K562 (cell line): ENCODE measurements at regions not wholly inside any gene's neighbourhood (a gene's known extent, or its start where the extent isn't known, plus 50 kb on each side); places are given as distances from the start of the nearest gene placed in this dataset.

Experiments used
- ATAC-seq: fragments of 200-7000 bp; cut with Tn5 transposase; 3 replicates; pipeline ENCODE4 v1.9.1; 2020; ENCODE audit warnings: moderate library complexity
- BruUV-seq: library from RNA; stranded (reverse); fragments of 400-500 nt; replicated peaks from 2 replicates; lab custom pipeline; 2021; lab: Mats Ljungman, UMichigan
- CTCF ChIA-PET: fragments of 300-600 bp; formaldehyde crosslinking; extraction: SDS; loops from one replicate; lab custom pipeline; 2021; ENCODE audit warnings: low intra/inter-chr PET ratio; lab: Yijun Ruan, JAX
- POLR2A ChIA-PET: fragments of 300-600, 350-650 bp; sonication (Branson Sonifier 250); formaldehyde crosslinking; extraction: SDS; loops from one replicate; lab custom pipeline; 2021; ENCODE audit warnings: antibody characterized with exemption, inconsistent platforms; lab: Yijun Ruan, JAX
- DNase-seq, 4 experiments: peaks; one replicate each; pipeline versions ENCODE4 v3.0.0 to v3.0.0-alpha.2; 2011 to 2018; ENCODE audit warnings: low spot score in 3 of 4, mixed read lengths in 3 of 4; ENCODE audit errors: extremely low read depth in 1 of 4
- FAIRE-seq: peaks from 2 replicates; lab custom pipeline; 2011; peaks lifted over from hg19 to GRCh38; lab: Jason Lieb, UNC
- H2AFZ ChIP-seq: 2 replicates; pipeline ENCODE4 v1.6.0; 2011; ENCODE audit warnings: low read depth, low read length, control low read depth, inconsistent platforms
- H3K27ac ChIP-seq: fragments of 200-600 bp; 3 replicates; pipeline ENCODE4 v1.8.0; 2011; ENCODE audit warnings: low read depth, mild to moderate bottlenecking, control low read depth, inconsistent platforms, low read length, moderate library complexity, mixed read lengths; ENCODE audit errors: extremely low read depth
- H3K27me3 ChIP-seq, 2 experiments: fragments of 300-600 bp in 1 of 2; 2 replicates in 1 of 2; 3 replicates in 1 of 2; pipeline versions ENCODE4 v1.6.0 to v1.8.0; 2011; ENCODE audit warnings: inconsistent platforms in 2 of 2, low read length in 2 of 2, mild to moderate bottlenecking in 1 of 2, mixed read lengths in 1 of 2, moderate library complexity in 1 of 2; ENCODE audit not compliant: control insufficient read depth in 2 of 2, insufficient read depth in 2 of 2
- H3K36me3 ChIP-seq: fragments of 300-600 bp; 3 replicates; pipeline ENCODE4 v1.8.0; 2011; ENCODE audit warnings: mild to moderate bottlenecking, low read length, inconsistent platforms; ENCODE audit not compliant: control insufficient read depth, insufficient read depth
- H3K4me1 ChIP-seq, 2 experiments: fragments of 200-600 bp in 1 of 2; replicated peaks in 1 of 2; 2 replicates in 1 of 2; 3 replicates in 1 of 2; pipeline versions ENCODE4 v1.5.1 to v1.8.0; 2011; ENCODE audit warnings: inconsistent platforms in 2 of 2, low read length in 2 of 2, mild to moderate bottlenecking in 1 of 2, mixed read lengths in 1 of 2, moderate library complexity in 1 of 2; ENCODE audit not compliant: control insufficient read depth in 2 of 2, insufficient read depth in 2 of 2
- H3K4me2 ChIP-seq: 2 replicates; pipeline ENCODE4 v1.6.1; 2011; ENCODE audit warnings: low read length, control low read depth, inconsistent platforms, mixed read lengths; ENCODE audit not compliant: insufficient read depth
- H3K4me3 ChIP-seq: fragments of 200-600 bp; sonication (generic), shearing (Covaris generic); 2 replicates; pipeline ENCODE4 v1.5.1; 2016; ENCODE audit warnings: control low read depth, inconsistent platforms
- H3K79me2 ChIP-seq: fragments of 200-600 bp; 3 replicates; pipeline ENCODE4 v1.8.0; 2011; ENCODE audit warnings: low read length, inconsistent platforms; ENCODE audit not compliant: control insufficient read depth, insufficient read depth
- H3K9ac ChIP-seq, 2 experiments: 2 replicates each; pipeline versions ENCODE4 v1.6.0 to v1.6.1; 2011; ENCODE audit warnings: low read depth in 2 of 2, low read length in 2 of 2, control low read depth in 1 of 2, inconsistent platforms in 1 of 2, mild to moderate bottlenecking in 1 of 2, mixed read lengths in 1 of 2; ENCODE audit not compliant: insufficient read depth in 1 of 2
- H3K9me1 ChIP-seq: one replicate; pipeline ENCODE4 v1.6.0; 2011; ENCODE audit warnings: inconsistent platforms, mild to moderate bottlenecking, low read length, moderate library complexity; ENCODE audit not compliant: control insufficient read depth, insufficient read depth
- H3K9me3 ChIP-seq: replicated peaks from 2 replicates; pipeline ENCODE4 v1.5.1; 2011; ENCODE audit warnings: low read depth, low read length, inconsistent platforms; ENCODE audit not compliant: control insufficient read depth, insufficient read depth
- H4K20me1 ChIP-seq: replicated peaks from 2 replicates; pipeline ENCODE4 v1.6.1; 2011; ENCODE audit warnings: low read length, inconsistent platforms, mixed read lengths; ENCODE audit not compliant: control insufficient read depth, insufficient read depth
- CREM ChIP-seq: IDR thresholded peaks from 2 replicates; pipeline ENCODE4 v1.6.1; 2014; ENCODE audit warnings: antibody characterized with exemption, low read depth
- DPF2 ChIP-seq: fragments of 450-650 bp; IDR thresholded peaks from 2 replicates; pipeline ENCODE4 v1.6.1; 2016
- EP300 ChIP-seq: IDR thresholded peaks from 2 replicates; pipeline ENCODE4 v1.6.1; 2012; ENCODE audit warnings: low read length, improper control_type of control experiment
- EP400 ChIP-seq: fragments of 450-650 bp; IDR thresholded peaks from 2 replicates; pipeline ENCODE4 v1.6.1; 2017; ENCODE audit warnings: antibody characterized with exemption, mild to moderate bottlenecking, moderate library complexity
- ESRRA ChIP-seq: fragments of 450-650 bp; IDR thresholded peaks from 2 replicates; pipeline ENCODE4 v1.6.1; 2014; ENCODE audit warnings: low read depth, mild to moderate bottlenecking, moderate library complexity, borderline replicate concordance
- GATAD2B ChIP-seq: fragments of 450-650 bp; IDR thresholded peaks from 2 replicates; pipeline ENCODE4 v1.6.1; 2017; ENCODE audit warnings: mild to moderate bottlenecking, borderline replicate concordance
- GTF2E2 ChIP-seq: fragments of 200-800 bp; sonication (Bioruptor generic); IDR thresholded peaks from 2 replicates; pipeline ENCODE4 v1.6.1; 2016; ENCODE audit warnings: missing genetic modification characterization, missing compliant biosample characterization
- JUNB ChIP-seq: fragments of 450-650 bp; formaldehyde crosslinking; conservative IDR thresholded peaks from 2 replicates; pipeline ENCODE4 v1.4.0; 2020; ENCODE audit warnings: mild to moderate bottlenecking
- LEF1 ChIP-seq: fragments of 450-650 bp; IDR thresholded peaks from 2 replicates; pipeline ENCODE4 v1.6.1; 2016; ENCODE audit warnings: mild to moderate bottlenecking
- MIER1 ChIP-seq: fragments of 450-650 bp; IDR thresholded peaks from 2 replicates; pipeline ENCODE4 v1.6.1; 2016; ENCODE audit warnings: antibody characterized with exemption, mild to moderate bottlenecking, low read depth
- SMARCA4 ChIP-seq: fragments of 450-650 bp; IDR thresholded peaks from 2 replicates; pipeline ENCODE4 v1.6.1; 2016
- SRSF7 ChIP-seq: fragments of 200-400 bp; formaldehyde crosslinking; optimal IDR thresholded peaks from 2 replicates; pipeline ENCODE3; 2017; ENCODE audit warnings: mild to moderate bottlenecking, low read depth, low read length
- ZBTB5 ChIP-seq: fragments of 450-650 bp; IDR thresholded peaks from 2 replicates; pipeline ENCODE4 v1.6.1; 2017; ENCODE audit warnings: antibody characterized with exemption
- ZKSCAN3 ChIP-seq: fragments of 250-450 bp; sonication (Bioruptor Pico); IDR thresholded peaks from 2 replicates; pipeline ENCODE4 v1.4.0; 2020
- ZNF165 ChIP-seq: fragments of 250-450 bp; sonication (Bioruptor Pico); IDR thresholded peaks from 2 replicates; pipeline ENCODE4 v1.4.0; 2020; ENCODE audit warnings: borderline replicate concordance
- ZNF224 ChIP-seq: sonication (generic); formaldehyde crosslinking; IDR thresholded peaks from 2 replicates; pipeline ENCODE4 v1.8.0; 2022; ENCODE audit warnings: mild to moderate bottlenecking, missing genetic modification reagents
- ZNF23 ChIP-seq: fragments of 250-450 bp; sonication (Bioruptor Pico); IDR thresholded peaks from 2 replicates; pipeline ENCODE4 v1.4.0; 2020; ENCODE audit warnings: mild to moderate bottlenecking
- ZNF785 ChIP-seq: fragments of 250-450 bp; sonication (Bioruptor Pico); IDR thresholded peaks from 2 replicates; pipeline ENCODE4 v1.4.0; 2020; ENCODE audit warnings: mild to moderate bottlenecking
- WGBS: fragments of 100-300 bp; shearing (Covaris generic); methylation state at CpG from one replicate; pipeline ENCODE4 v1.1.6; 2016; ENCODE audit warnings: low coverage, mixed read lengths; ENCODE audit not compliant: insufficient coverage; ENCODE audit errors: missing lambda C conversion rate; 5-methylcytosine and 5-hydroxymethylcytosine counted together
- in situ Hi-C: fragments of 300-500 bp; cut with MboI; formaldehyde crosslinking; loops from 4 replicates; pipeline ENCODE4 v1.15.0; 2018; ENCODE audit warnings: inconsistent platforms, mixed read lengths
- intact Hi-C: fragments of 100-400 bp; cut with micrococcal nuclease; formaldehyde crosslinking; loops from 2 replicates; pipeline ENCODE4 v1.14.2; 2022
- TF ChIP-seq, protein P1 (sequence below): fragments of 450-650 bp; IDR thresholded peaks from 2 replicates; pipeline ENCODE4 v1.6.1; 2018; ENCODE audit not compliant: partially characterized antibody

- in situ Hi-C loops (no loop called here), intact Hi-C loops (no loop called here)
- Histone ChIP-seq H3K4me1 (no peaks in the 10 kb centered on the region), H3K27me3 (no peaks in the 10 kb centered on the region), H2AFZ (no peak overlapping the region), H3K9me3 (no peaks in the 10 kb centered on the region; the same call in 1 of the 2 replicates), H4K20me1 (no peaks in the 10 kb centered on the region), H3K4me3 (no peak overlapping the region), H3K4me2 (no peak overlapping the region), H3K9me1 (no peaks in the 10 kb centered on the region), H3K9ac (no peak overlapping the region), H3K27ac (no peak overlapping the region), H3K79me2 (no peaks in the 10 kb centered on the region), H3K36me3 (no peaks in the 10 kb centered on the region)
- ATAC-seq (no peak), DNase-seq (no peak), FAIRE-seq (no peak)
- ChIA-PET CTCF (no interaction called here), POLR2A (no interaction called here)
- 10% methylated on average over 2 of the region's 2 CpGs for WGBS
- BruUV-seq: no TSS peak
- no peak for TF ChIP-seq MIER1
- no peak for TF ChIP-seq CREM
- TF ChIP-seq ESRRA: no peak
- no peak for TF ChIP-seq SRSF7
- TF ChIP-seq, protein P1, sequence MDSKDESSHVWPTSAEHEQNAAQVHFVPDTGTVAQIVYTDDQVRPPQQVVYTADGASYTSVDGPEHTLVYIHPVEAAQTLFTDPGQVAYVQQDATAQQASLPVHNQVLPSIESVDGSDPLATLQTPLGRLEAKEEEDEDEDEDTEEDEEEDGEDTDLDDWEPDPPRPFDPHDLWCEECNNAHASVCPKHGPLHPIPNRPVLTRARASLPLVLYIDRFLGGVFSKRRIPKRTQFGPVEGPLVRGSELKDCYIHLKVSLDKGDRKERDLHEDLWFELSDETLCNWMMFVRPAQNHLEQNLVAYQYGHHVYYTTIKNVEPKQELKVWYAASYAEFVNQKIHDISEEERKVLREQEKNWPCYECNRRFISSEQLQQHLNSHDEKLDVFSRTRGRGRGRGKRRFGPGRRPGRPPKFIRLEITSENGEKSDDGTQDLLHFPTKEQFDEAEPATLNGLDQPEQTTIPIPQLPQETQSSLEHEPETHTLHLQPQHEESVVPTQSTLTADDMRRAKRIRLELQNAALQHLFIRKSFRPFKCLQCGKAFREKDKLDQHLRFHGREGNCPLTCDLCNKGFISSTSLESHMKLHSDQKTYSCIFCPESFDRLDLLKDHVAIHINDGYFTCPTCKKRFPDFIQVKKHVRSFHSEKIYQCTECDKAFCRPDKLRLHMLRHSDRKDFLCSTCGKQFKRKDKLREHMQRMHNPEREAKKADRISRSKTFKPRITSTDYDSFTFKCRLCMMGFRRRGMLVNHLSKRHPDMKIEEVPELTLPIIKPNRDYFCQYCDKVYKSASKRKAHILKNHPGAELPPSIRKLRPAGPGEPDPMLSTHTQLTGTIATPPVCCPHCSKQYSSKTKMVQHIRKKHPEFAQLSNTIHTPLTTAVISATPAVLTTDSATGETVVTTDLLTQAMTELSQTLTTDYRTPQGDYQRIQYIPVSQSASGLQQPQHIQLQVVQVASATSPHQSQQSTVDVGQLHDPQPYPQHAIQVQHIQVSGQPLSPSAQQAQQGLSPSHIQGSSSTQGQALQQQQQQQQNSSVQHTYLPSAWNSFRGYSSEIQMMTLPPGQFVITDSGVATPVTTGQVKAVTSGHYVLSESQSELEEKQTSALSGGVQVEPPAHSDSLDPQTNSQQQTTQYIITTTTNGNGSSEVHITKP: no peak
- TF ChIP-seq SMARCA4: no peak
- TF ChIP-seq ZNF224 (CRISPR knock-in tag): no peak
- no peak for TF ChIP-seq GTF2E2 (tag)
- no peak for TF ChIP-seq EP400
- TF ChIP-seq GATAD2B: no peak
- TF ChIP-seq ZBTB5: no peak
- no peak for TF ChIP-seq ZKSCAN3 (CRISPR knock-in tag)
- no peak for TF ChIP-seq ZNF23 (CRISPR knock-in tag)
- TF ChIP-seq LEF1: no peak
- TF ChIP-seq EP300: no peak
- TF ChIP-seq DPF2: no peak
- no peak for TF ChIP-seq ZNF785 (CRISPR knock-in tag)
- no peak for TF ChIP-seq JUNB (CRISPR knock-in tag)
- no peak for TF ChIP-seq ZNF165
Observed at GRCh38 chr7:17039372-17039771, 157.6 kb upstream of the AGR3 start.
